ENCODE measurements at regions not wholly inside any gene's neighbourhood (a gene's known extent, or its start where the extent isn't known, plus 50 kb on each side); places are given as distances from the start of the nearest gene placed in this dataset.

DNA sequence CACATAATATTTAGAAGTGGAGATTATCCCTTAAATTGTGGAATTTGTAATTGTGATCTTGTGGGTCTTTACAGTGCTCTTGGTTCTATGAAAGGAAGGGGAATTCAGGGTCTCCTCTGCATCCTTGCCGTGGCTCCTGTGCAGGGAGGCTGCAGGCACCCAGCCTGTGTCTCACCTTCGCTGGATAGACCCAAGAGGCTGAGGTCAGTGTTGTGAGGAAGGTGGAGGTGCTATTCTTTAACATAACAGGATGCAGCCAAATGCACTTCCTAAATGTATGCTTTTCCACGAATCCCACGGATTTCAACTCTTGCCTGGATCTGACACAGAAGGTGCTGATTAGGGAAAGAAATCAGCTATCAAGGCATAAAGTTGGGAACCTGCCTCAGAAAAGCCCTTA, 69.5 kb downstream of the TMEM18 start (continued):
- TF ChIP-seq, protein P1, sequence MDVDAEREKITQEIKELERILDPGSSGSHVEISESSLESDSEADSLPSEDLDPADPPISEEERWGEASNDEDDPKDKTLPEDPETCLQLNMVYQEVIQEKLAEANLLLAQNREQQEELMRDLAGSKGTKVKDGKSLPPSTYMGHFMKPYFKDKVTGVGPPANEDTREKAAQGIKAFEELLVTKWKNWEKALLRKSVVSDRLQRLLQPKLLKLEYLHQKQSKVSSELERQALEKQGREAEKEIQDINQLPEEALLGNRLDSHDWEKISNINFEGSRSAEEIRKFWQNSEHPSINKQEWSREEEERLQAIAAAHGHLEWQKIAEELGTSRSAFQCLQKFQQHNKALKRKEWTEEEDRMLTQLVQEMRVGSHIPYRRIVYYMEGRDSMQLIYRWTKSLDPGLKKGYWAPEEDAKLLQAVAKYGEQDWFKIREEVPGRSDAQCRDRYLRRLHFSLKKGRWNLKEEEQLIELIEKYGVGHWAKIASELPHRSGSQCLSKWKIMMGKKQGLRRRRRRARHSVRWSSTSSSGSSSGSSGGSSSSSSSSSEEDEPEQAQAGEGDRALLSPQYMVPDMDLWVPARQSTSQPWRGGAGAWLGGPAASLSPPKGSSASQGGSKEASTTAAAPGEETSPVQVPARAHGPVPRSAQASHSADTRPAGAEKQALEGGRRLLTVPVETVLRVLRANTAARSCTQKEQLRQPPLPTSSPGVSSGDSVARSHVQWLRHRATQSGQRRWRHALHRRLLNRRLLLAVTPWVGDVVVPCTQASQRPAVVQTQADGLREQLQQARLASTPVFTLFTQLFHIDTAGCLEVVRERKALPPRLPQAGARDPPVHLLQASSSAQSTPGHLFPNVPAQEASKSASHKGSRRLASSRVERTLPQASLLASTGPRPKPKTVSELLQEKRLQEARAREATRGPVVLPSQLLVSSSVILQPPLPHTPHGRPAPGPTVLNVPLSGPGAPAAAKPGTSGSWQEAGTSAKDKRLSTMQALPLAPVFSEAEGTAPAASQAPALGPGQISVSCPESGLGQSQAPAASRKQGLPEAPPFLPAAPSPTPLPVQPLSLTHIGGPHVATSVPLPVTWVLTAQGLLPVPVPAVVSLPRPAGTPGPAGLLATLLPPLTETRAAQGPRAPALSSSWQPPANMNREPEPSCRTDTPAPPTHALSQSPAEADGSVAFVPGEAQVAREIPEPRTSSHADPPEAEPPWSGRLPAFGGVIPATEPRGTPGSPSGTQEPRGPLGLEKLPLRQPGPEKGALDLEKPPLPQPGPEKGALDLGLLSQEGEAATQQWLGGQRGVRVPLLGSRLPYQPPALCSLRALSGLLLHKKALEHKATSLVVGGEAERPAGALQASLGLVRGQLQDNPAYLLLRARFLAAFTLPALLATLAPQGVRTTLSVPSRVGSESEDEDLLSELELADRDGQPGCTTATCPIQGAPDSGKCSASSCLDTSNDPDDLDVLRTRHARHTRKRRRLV (CRISPR knock-in tag; IDR thresholded peaks at IDR 0.05): no peak
- TF ChIP-seq ZFP37 (CRISPR knock-in tag; IDR thresholded peaks at IDR 0.05; ENCODE audit: borderline replicate concordance): no peak
- TF ChIP-seq HNF4A (CRISPR knock-in tag; IDR thresholded peaks at IDR 0.05): no peak
- TF ChIP-seq ARNT (IDR thresholded peaks at IDR 0.05): no peak
- TF ChIP-seq RFX3 (CRISPR knock-in tag; IDR thresholded peaks at IDR 0.05): no peak

DNA sequence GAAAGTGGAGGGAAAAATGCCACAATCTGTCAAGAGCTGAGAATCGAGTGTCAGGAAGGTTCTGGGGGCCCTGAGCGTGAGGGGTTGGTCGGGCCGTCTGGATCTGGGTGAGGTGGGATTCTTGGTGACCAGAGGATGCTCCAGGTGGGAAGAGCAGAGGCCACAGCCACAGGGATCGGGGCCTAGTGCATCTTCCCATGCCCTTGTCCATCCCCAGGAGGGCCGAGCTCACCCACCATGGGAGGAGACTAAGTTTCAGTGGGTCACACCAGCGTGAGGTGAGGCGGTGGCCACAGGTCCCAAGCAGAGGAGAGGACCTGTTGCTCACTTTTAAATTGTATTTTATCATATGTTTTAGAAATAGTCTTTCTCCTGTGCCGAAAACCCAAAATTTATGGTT, 70.0 kb downstream of the TMEM18 start:
- Histone ChIP-seq H3K9me3 (ENCODE audit: low read length) (no peaks in the 10 kb centered on the region), H3K4me1 (ENCODE audit: insufficient read depth, low read length) (no peaks in the 10 kb centered on the region), H3K4me3 (replicated peaks in 1 of 3; ENCODE audit: insufficient read depth in 1 of 3, low read depth in 2 of 3, low read length in 3 of 3) (no peak overlapping the region), H2AFZ (ENCODE audit: low read length) (no peak overlapping the region), H3K27me3 (ENCODE audit: control insufficient read depth in 1 of 2, insufficient read depth in 2 of 2, low read length in 2 of 2) (peaks cover 7 to 62% of the 10 kb centered on the region in 2 experiments; a peak in 4 of 5 replicates), H4K20me1 (ENCODE audit: insufficient read depth, low read length) (no peaks in the 10 kb centered on the region), H3K27ac (ENCODE audit: extremely low read length, insufficient read depth, low read length) (no peak overlapping the region), H3K9ac (ENCODE audit: insufficient read depth, low read depth, low read length) (no peak overlapping the region), H3K36me3 (replicated peaks in 1 of 2; ENCODE audit: control insufficient read depth in 1 of 2, insufficient read depth in 2 of 2, low read length in 2 of 2) (no peaks in the 10 kb centered on the region), H3K4me2 (ENCODE audit: low read depth, low read length) (no peak overlapping the region), H3K79me2 (ENCODE audit: insufficient read depth, low read length) (no peaks in the 10 kb centered on the region)
- in situ Hi-C loops (cut with HindIII; ENCODE audit: extremely low pct_ligation_motif_present, low pct_unique_long_range_greater_than_20kb): no loop called here
- no peak for DNase-seq (ENCODE audit: low spot score)
- ChIA-PET CTCF (ENCODE audit: low intra/inter-chr PET ratio, low total read pairs) (no interaction called here), POLR2A (no interaction called here)
- ATAC-seq: no peak
- 2% methylated on average over 9 of the region's 9 CpGs for WGBS (ENCODE audit: low lambda C conversion rate)
- no TSS peak for BruUV-seq (replicated peaks)
- intact Hi-C loops (cut with micrococcal nuclease; ENCODE audit: unreplicated experiment): no loop called here
- no peak for FAIRE-seq
- TF ChIP-seq, protein P2, sequence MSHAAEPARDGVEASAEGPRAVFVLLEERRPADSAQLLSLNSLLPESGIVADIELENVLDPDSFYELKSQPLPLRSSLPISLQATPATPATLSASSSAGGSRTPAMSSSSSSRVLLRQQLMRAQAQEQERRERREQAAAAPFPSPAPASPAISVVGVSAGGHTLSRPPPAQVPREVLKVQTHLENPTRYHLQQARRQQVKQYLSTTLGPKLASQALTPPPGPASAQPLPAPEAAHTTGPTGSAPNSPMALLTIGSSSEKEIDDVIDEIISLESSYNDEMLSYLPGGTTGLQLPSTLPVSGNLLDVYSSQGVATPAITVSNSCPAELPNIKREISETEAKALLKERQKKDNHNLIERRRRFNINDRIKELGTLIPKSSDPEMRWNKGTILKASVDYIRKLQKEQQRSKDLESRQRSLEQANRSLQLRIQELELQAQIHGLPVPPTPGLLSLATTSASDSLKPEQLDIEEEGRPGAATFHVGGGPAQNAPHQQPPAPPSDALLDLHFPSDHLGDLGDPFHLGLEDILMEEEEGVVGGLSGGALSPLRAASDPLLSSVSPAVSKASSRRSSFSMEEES (CRISPR knock-in tag; IDR thresholded peaks at IDR 0.05): no peak
- TF ChIP-seq, protein P3, sequence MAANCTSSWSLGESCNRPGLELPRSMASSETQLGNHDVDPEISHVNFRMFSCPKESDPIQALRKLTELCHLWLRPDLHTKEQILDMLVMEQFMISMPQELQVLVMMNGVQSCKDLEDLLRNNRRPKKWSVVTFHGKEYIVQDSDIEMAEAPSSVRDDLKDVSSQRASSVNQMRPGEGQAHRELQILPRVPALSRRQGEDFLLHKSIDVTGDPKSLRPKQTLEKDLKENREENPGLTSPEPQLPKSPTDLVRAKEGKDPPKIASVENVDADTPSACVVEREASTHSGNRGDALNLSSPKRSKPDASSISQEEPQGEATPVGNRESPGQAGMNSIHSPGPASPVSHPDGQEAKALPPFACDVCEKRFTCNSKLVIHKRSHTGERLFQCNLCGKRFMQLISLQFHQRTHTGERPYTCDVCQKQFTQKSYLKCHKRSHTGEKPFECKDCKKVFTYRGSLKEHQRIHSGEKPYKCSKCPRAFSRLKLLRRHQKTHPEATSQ (CRISPR knock-in tag; IDR thresholded peaks at IDR 0.05; ENCODE audit: borderline replicate concordance): no peak
- no peak for TF ChIP-seq ARNT (IDR thresholded peaks at IDR 0.05)
- TF ChIP-seq MED1 (CRISPR knock-in tag; IDR thresholded peaks at IDR 0.05): no peak
- TF ChIP-seq, protein P4, sequence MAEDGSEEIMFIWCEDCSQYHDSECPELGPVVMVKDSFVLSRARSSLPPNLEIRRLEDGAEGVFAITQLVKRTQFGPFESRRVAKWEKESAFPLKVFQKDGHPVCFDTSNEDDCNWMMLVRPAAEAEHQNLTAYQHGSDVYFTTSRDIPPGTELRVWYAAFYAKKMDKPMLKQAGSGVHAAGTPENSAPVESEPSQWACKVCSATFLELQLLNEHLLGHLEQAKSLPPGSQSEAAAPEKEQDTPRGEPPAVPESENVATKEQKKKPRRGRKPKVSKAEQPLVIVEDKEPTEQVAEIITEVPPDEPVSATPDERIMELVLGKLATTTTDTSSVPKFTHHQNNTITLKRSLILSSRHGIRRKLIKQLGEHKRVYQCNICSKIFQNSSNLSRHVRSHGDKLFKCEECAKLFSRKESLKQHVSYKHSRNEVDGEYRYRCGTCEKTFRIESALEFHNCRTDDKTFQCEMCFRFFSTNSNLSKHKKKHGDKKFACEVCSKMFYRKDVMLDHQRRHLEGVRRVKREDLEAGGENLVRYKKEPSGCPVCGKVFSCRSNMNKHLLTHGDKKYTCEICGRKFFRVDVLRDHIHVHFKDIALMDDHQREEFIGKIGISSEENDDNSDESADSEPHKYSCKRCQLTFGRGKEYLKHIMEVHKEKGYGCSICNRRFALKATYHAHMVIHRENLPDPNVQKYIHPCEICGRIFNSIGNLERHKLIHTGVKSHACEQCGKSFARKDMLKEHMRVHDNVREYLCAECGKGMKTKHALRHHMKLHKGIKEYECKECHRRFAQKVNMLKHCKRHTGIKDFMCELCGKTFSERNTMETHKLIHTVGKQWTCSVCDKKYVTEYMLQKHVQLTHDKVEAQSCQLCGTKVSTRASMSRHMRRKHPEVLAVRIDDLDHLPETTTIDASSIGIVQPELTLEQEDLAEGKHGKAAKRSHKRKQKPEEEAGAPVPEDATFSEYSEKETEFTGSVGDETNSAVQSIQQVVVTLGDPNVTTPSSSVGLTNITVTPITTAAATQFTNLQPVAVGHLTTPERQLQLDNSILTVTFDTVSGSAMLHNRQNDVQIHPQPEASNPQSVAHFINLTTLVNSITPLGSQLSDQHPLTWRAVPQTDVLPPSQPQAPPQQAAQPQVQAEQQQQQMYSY (CRISPR knock-in tag; IDR thresholded peaks at IDR 0.05): no peak
- TF ChIP-seq ELF3 (CRISPR knock-in tag; IDR thresholded peaks at IDR 0.05): no peak

All from HepG2 (cell line).